HepG2 (cell line): ENCODE measurements at regions not wholly inside any gene's neighbourhood (a gene's known extent, or its start where the extent isn't known, plus 50 kb on each side); places are given as distances from the start of the nearest gene placed in this dataset.
A peak's percentile ranks its signal among the peaks of the same experiment; 100 is the strongest.

Experiments
- ATAC-seq: fragments of 200-7000 bp; cut with Tn5 transposase; 3 replicates; pipeline ENCODE4 v1.9.1; 2020; ENCODE audit warnings: mild to moderate bottlenecking, moderate library complexity
- BruUV-seq: library from RNA; stranded (reverse); fragments of 400-500 nt; replicated peaks from 2 replicates; lab custom pipeline; 2021; lab: Mats Ljungman, UMichigan
- CTCF ChIA-PET: fragments of 300-600 bp; formaldehyde crosslinking; extraction: SDS; loops from one replicate; lab custom pipeline; 2021; ENCODE audit warnings: low total read pairs, inconsistent platforms, low intra/inter-chr PET ratio; lab: Yijun Ruan, JAX
- POLR2A ChIA-PET: fragments of 350-600 bp; sonication (Branson Sonifier 250); formaldehyde crosslinking; loops from one replicate; lab custom pipeline; 2020; ENCODE audit warnings: antibody characterized with exemption, inconsistent platforms; lab: Yijun Ruan, JAX
- DNase-seq: peaks from one replicate; pipeline ENCODE4 v3.0.0-alpha.2; 2015; ENCODE audit warnings: low spot score
- FAIRE-seq: peaks from 3 replicates; lab custom pipeline; 2011; peaks lifted over from hg19 to GRCh38; lab: Jason Lieb, UNC
- H2AFZ ChIP-seq: one replicate; pipeline ENCODE4 v1.6.1; 2011; ENCODE audit warnings: low read length, inconsistent platforms
- H3K27ac ChIP-seq: fragments of 300-600 bp; 3 replicates; pipeline ENCODE4 v1.8.0; 2011; ENCODE audit warnings: mixed run types, mild to moderate bottlenecking, mixed read lengths, low read length, inconsistent platforms; ENCODE audit not compliant: insufficient read depth; ENCODE audit errors: extremely low read length
- H3K27me3 ChIP-seq, 2 experiments: fragments of 200-600 bp in 1 of 2; 2 replicates in 1 of 2; 3 replicates in 1 of 2; pipeline versions ENCODE4 v1.6.0 to v1.8.0; 2011; ENCODE audit warnings: low read length in 2 of 2, mild to moderate bottlenecking in 2 of 2, moderate library complexity in 2 of 2, inconsistent platforms in 1 of 2; ENCODE audit not compliant: insufficient read depth in 2 of 2, control insufficient read depth in 1 of 2
- H3K36me3 ChIP-seq, 2 experiments: fragments of 200-600 bp in 1 of 2; replicated peaks in 1 of 2; 2 replicates in 1 of 2; 3 replicates in 1 of 2; pipeline versions ENCODE4 v1.5.1 to v1.8.0; 2011; ENCODE audit warnings: low read length in 2 of 2, inconsistent platforms in 1 of 2; ENCODE audit not compliant: insufficient read depth in 2 of 2, control insufficient read depth in 1 of 2
- H3K4me1 ChIP-seq: 2 replicates; pipeline ENCODE4 v1.5.1; 2012; ENCODE audit warnings: low read length, inconsistent platforms; ENCODE audit not compliant: insufficient read depth
- H3K4me2 ChIP-seq: 2 replicates; pipeline ENCODE4 v1.6.0; 2011; ENCODE audit warnings: low read depth, low read length, inconsistent platforms
- H3K4me3 ChIP-seq, 3 experiments: fragments of 200-600 bp in 1 of 3; sonication (generic), shearing (Covaris generic) in 1 of 3; replicated peaks in 1 of 3; 2 replicates each; pipeline ENCODE4 v1.5.1; 2011 to 2016; ENCODE audit warnings: low read length in 3 of 3, inconsistent platforms in 2 of 3, low read depth in 2 of 3, mild to moderate bottlenecking in 2 of 3, control low read depth in 1 of 3, mixed read lengths in 1 of 3; ENCODE audit not compliant: insufficient read depth in 1 of 3
- H3K79me2 ChIP-seq: one replicate; pipeline ENCODE4 v1.6.1; 2011; ENCODE audit warnings: low read length, inconsistent platforms; ENCODE audit not compliant: insufficient read depth
- H3K9ac ChIP-seq: 2 replicates; pipeline ENCODE4 v1.6.0; 2011; ENCODE audit warnings: mild to moderate bottlenecking, low read depth, low read length, inconsistent platforms; ENCODE audit not compliant: insufficient read depth
- H3K9me3 ChIP-seq: 2 replicates; pipeline ENCODE4 v1.5.1; 2012; ENCODE audit warnings: mild to moderate bottlenecking, low read length
- H4K20me1 ChIP-seq: 2 replicates; pipeline ENCODE4 v1.6.0; 2011; ENCODE audit warnings: inconsistent platforms, mild to moderate bottlenecking, low read length, moderate library complexity; ENCODE audit not compliant: insufficient read depth
- ASH2L ChIP-seq: fragments of 300-600, 200-600 bp; sonication (generic); IDR thresholded peaks from 2 replicates; pipeline ENCODE4 v1.7.0; 2017; ENCODE audit warnings: low read depth, mild to moderate bottlenecking, moderate library complexity, mixed read lengths, low read length; ENCODE audit not compliant: insufficient read length
- CAMTA2 ChIP-seq: sonication (generic); formaldehyde crosslinking; IDR thresholded peaks from 2 replicates; pipeline ENCODE4 v1.4.0; 2020; ENCODE audit warnings: mild to moderate bottlenecking, missing genetic modification reagents, borderline replicate concordance
- CERS6 ChIP-seq: sonication (generic); formaldehyde crosslinking; IDR thresholded peaks from 2 replicates; pipeline ENCODE4 v1.5.0; 2020; ENCODE audit warnings: missing genetic modification reagents
- CTCF ChIP-seq: sonication (generic); formaldehyde crosslinking; IDR thresholded peaks from 2 replicates; pipeline ENCODE4 v1.5.0; 2020; ENCODE audit warnings: mild to moderate bottlenecking, missing genetic modification reagents, moderate library complexity
- EEA1 ChIP-seq: sonication (generic); formaldehyde crosslinking; IDR thresholded peaks from 2 replicates; pipeline ENCODE4 v1.5.1; 2020; ENCODE audit warnings: mild to moderate bottlenecking, missing genetic modification reagents, borderline replicate concordance
- NFE2 ChIP-seq: sonication (generic); formaldehyde crosslinking; IDR thresholded peaks from 2 replicates; pipeline ENCODE4 v1.4.0; 2020; ENCODE audit warnings: missing genetic modification reagents
- PHF21A ChIP-seq: sonication (generic); formaldehyde crosslinking; IDR thresholded peaks from 2 replicates; pipeline ENCODE4 v1.5.0; 2020; ENCODE audit warnings: mild to moderate bottlenecking, missing genetic modification reagents
- PHF5A ChIP-seq: IDR thresholded peaks from one replicate; pipeline ENCODE4 v1.6.1; 2018; ENCODE audit warnings: low read depth, missing genetic modification reagents; ENCODE audit not compliant: unreplicated experiment
- STAG1 ChIP-seq: sonication (generic); formaldehyde crosslinking; IDR thresholded peaks from 2 replicates; pipeline ENCODE4 v1.4.0; 2020; ENCODE audit warnings: missing genetic modification reagents
- ZKSCAN1 ChIP-seq: fragments of 150-350 bp; IDR thresholded peaks from 2 replicates; pipeline ENCODE4 v1.6.1; 2014; ENCODE audit warnings: low read length
- ZMYM3 ChIP-seq: sonication (generic); formaldehyde crosslinking; IDR thresholded peaks from 2 replicates; pipeline ENCODE4 v1.5.1; 2020; ENCODE audit warnings: mild to moderate bottlenecking, missing genetic modification reagents
- ZNF496 ChIP-seq: sonication (generic); formaldehyde crosslinking; IDR thresholded peaks from 2 replicates; pipeline ENCODE4 v1.8.1; 2023; ENCODE audit warnings: mild to moderate bottlenecking, moderate library complexity, missing genetic modification reagents; ENCODE audit not compliant: insufficient replicate concordance
- ZNF83 ChIP-seq: sonication (generic); formaldehyde crosslinking; IDR thresholded peaks from 2 replicates; pipeline ENCODE4 v1.4.0; 2020; ENCODE audit warnings: missing genetic modification reagents, mild to moderate bottlenecking, borderline replicate concordance
- WGBS: methylation state at CpG from one replicate; pipeline ENCODE4 v1.1.6; 2017; ENCODE audit warnings: low lambda C conversion rate; 5-methylcytosine and 5-hydroxymethylcytosine counted together
- in situ Hi-C: cut with HindIII; loops from 2 replicates; pipeline ENCODE4 v1.10.0; 2017; ENCODE audit warnings: low pct_unique_long_range_greater_than_20kb; ENCODE audit not compliant: extremely low pct_ligation_motif_present
- intact Hi-C: fragments of 100-400 bp; cut with micrococcal nuclease; formaldehyde crosslinking; loops from one replicate; pipeline ENCODE4 v1.10.0; 2022; ENCODE audit not compliant: unreplicated experiment

- ChIA-PET POLR2A (no interaction called here), CTCF (no interaction called here)
- Histone ChIP-seq H3K79me2 (no peaks in the 10 kb centered on the region), H3K4me2 (no peak overlapping the region), H3K27ac (no peak overlapping the region), H3K9me3 (no peaks in the 10 kb centered on the region), H4K20me1 (no peaks in the 10 kb centered on the region), H2AFZ (no peak overlapping the region), H3K4me3 (no peak overlapping the region), H3K9ac (no peak overlapping the region), H3K27me3 (peaks cover 0 to 9% of the 10 kb centered on the region in 2 experiments; a peak in 1 of 5 replicates), H3K36me3 (no peaks in the 10 kb centered on the region), H3K4me1 (no peaks in the 10 kb centered on the region)
- intact Hi-C loops = loop anchor here (10.0 kb wide), 1 partner anchor 251 kb away; no protein-coding TSS in a partner anchor
- WGBS = 0% methylated on average over 3 of the region's 3 CpGs
- BruUV-seq = no TSS peak
- no peak for ATAC-seq
- 0 out of 2 replicates have a peak, but pooled peaks have one; percentile 9 for TF ChIP-seq STAG1 (CRISPR knock-in tag)
- TF ChIP-seq CTCF = peak; percentile 35
- TF ChIP-seq ZKSCAN1 = no peak
- no peak for DNase-seq
- in situ Hi-C loops = no loop called here
- FAIRE-seq = no peak
Measured at GRCh38 chr15:98174286-98174685, 213.8 kb downstream of the ARRDC4 start.

- Histone ChIP-seq H4K20me1 (no peaks in the 10 kb centered on the region), H3K9ac (no peak overlapping the region), H3K4me1 (no peaks in the 10 kb centered on the region), H3K36me3 (no peaks in the 10 kb centered on the region), H3K27ac (no peak overlapping the region), H3K79me2 (no peaks in the 10 kb centered on the region), H3K9me3 (no peaks in the 10 kb centered on the region), H3K4me3 (no peak overlapping the region)
- POLR2A ChIA-PET = no interaction called here
- in situ Hi-C loops (loop anchor here (5.0 kb wide), 1 partner anchor 273 kb away; no protein-coding TSS in a partner anchor), intact Hi-C loops (loop anchor here (5.0 to 10.0 kb wide), 2 partner anchors 178 to 250 kb away; no protein-coding TSS in a partner anchor)
- FAIRE-seq = no peak
- DNase-seq = no peak
- CTCF ChIA-PET = no interaction called here
- WGBS = 4% methylated on average over 3 of the region's 3 CpGs
- ATAC-seq = no peak
- no peak for TF ChIP-seq ZNF496 (CRISPR knock-in tag)
- TF ChIP-seq ASH2L = no peak
- TF ChIP-seq ZNF83 (CRISPR knock-in tag) = no peak
- no peak for TF ChIP-seq CERS6
- TF ChIP-seq NFE2 (CRISPR knock-in tag) = no peak
- TF ChIP-seq PHF21A (CRISPR knock-in tag) = no peak
- no peak for TF ChIP-seq ZMYM3 (CRISPR knock-in tag)
- no peak for TF ChIP-seq PHF5A
- no peak for TF ChIP-seq EEA1 (CRISPR knock-in tag)
- no peak for TF ChIP-seq CAMTA2 (CRISPR knock-in tag)
- TF ChIP-seq, all 625 proteins: peak for 0
- Histone ChIP-seq H3K4me2 (no peak overlapping the region), H3K27me3 (peaks cover 0 to 10% of the 10 kb centered on the region in 2 experiments; a peak in 1 of 5 replicates), H2AFZ (no peak overlapping the region)
- no TSS peak for BruUV-seq
Measured at GRCh38 chr15:98174841-98175240, 214.3 kb downstream of the ARRDC4 start.
